H1 (cell line): ENCODE measurements at regions not wholly inside any gene's neighbourhood (a gene's known extent, or its start where the extent isn't known, plus 50 kb on each side); places are given as distances from the start of the nearest gene placed in this dataset.
A peak's percentile ranks its signal among the peaks of the same experiment; 100 is the strongest.

ENCODE experiments used
- CTCF ChIA-PET: fragments of 300-600 bp; sonication (Branson Sonifier 250); formaldehyde crosslinking; loops from one replicate; lab custom pipeline; 2021; ENCODE audit not compliant: partially characterized antibody; lab: Charles Lee
- POLR2A ChIA-PET: fragments of 300-600 bp; sonication (Branson Sonifier 250); formaldehyde crosslinking; loops from one replicate; lab custom pipeline; 2021; ENCODE audit warnings: inconsistent platforms; ENCODE audit not compliant: partially characterized antibody; lab: Charles Lee
- DNase-seq, 2 experiments: peaks; one replicate each; pipeline versions ENCODE4 v3.0.0 to v3.0.0-alpha.2; 2010 to 2022; ENCODE audit warnings: low spot score in 2 of 2, low read depth in 1 of 2, mixed read lengths in 1 of 2
- FAIRE-seq: peaks from 2 replicates; lab custom pipeline; 2011; peaks lifted over from hg19 to GRCh38; lab: Jason Lieb, UNC
- H2AFZ ChIP-seq: 2 replicates; pipeline ENCODE4 v1.8.1; 2012; ENCODE audit warnings: low read length, inconsistent platforms
- H2AK5ac ChIP-seq: 2 replicates; pipeline ENCODE4 v1.6.1; 2013; ENCODE audit warnings: low read depth, low read length
- H2BK120ac ChIP-seq: replicated peaks from 2 replicates; pipeline ENCODE3; 2013; ENCODE audit warnings: low read depth, low read length, inconsistent platforms
- H2BK12ac ChIP-seq: 2 replicates; pipeline ENCODE4 v1.6.1; 2013; ENCODE audit warnings: low read depth, low read length
- H2BK15ac ChIP-seq: 2 replicates; pipeline ENCODE4 v1.6.1; 2013; ENCODE audit warnings: low read length
- H2BK20ac ChIP-seq: 2 replicates; pipeline ENCODE4 v1.6.1; 2013; ENCODE audit warnings: low read length
- H2BK5ac ChIP-seq: 2 replicates; pipeline ENCODE4 v1.6.1; 2013; ENCODE audit warnings: low read depth, low read length
- H3K14ac ChIP-seq: 2 replicates; pipeline ENCODE4 v1.6.1; 2013; ENCODE audit warnings: inconsistent platforms; ENCODE audit not compliant: insufficient read length
- H3K18ac ChIP-seq: 2 replicates; pipeline ENCODE4 v1.6.1; 2013; ENCODE audit warnings: low read length; ENCODE audit errors: extremely low read depth
- H3K23ac ChIP-seq: 2 replicates; pipeline ENCODE4 v1.6.1; 2013; ENCODE audit warnings: inconsistent platforms; ENCODE audit not compliant: insufficient read length
- H3K23me2 ChIP-seq: 2 replicates; pipeline ENCODE4 v1.6.1; 2013; ENCODE audit warnings: low read depth, low read length
- H3K27ac ChIP-seq: 2 replicates; pipeline ENCODE4 v1.6.1; 2011; ENCODE audit warnings: low read depth, low read length, inconsistent platforms
- H3K27me3 ChIP-seq, 4 experiments: replicated peaks in 1 of 4; 1 replicate in 1 of 4; 2 replicates in 3 of 4; pipeline versions ENCODE4 v1.6.1 to v1.8.1; 2011 to 2013; ENCODE audit warnings: low read length in 3 of 4, mild to moderate bottlenecking in 3 of 4, inconsistent platforms in 2 of 4, mixed read lengths in 2 of 4, moderate library complexity in 1 of 4; ENCODE audit not compliant: control insufficient read depth in 3 of 4, insufficient read depth in 3 of 4; ENCODE audit errors: extremely low read depth in 1 of 4
- H3K36me3 ChIP-seq, 4 experiments: 2 replicates each; pipeline versions ENCODE4 v1.6.1 to v1.8.1; 2011 to 2013; ENCODE audit warnings: mild to moderate bottlenecking in 4 of 4, low read length in 3 of 4, moderate library complexity in 2 of 4, control low read depth in 1 of 4, inconsistent platforms in 1 of 4; ENCODE audit not compliant: insufficient read depth in 4 of 4, control insufficient read depth in 2 of 4
- H3K4ac ChIP-seq: replicated peaks from 2 replicates; pipeline ENCODE3; 2013; ENCODE audit warnings: low read length, low read depth, mixed read lengths, inconsistent platforms; ENCODE audit not compliant: insufficient read length
- H3K4me1 ChIP-seq, 4 experiments: replicated peaks in 1 of 4; 1 replicate in 1 of 4; 2 replicates in 3 of 4; pipeline versions ENCODE4 v1.6.1 to v1.8.1; 2011 to 2013; ENCODE audit warnings: low read length in 3 of 4, inconsistent platforms in 2 of 4, mixed read lengths in 1 of 4; ENCODE audit not compliant: insufficient read depth in 4 of 4, control insufficient read depth in 3 of 4
- H3K4me2 ChIP-seq, 2 experiments: 2 replicates each; pipeline versions ENCODE4 v1.6.1 to v1.8.1; 2011 to 2013; ENCODE audit warnings: low read depth in 2 of 2, low read length in 2 of 2, control low read depth in 1 of 2, inconsistent platforms in 1 of 2, mild to moderate bottlenecking in 1 of 2; ENCODE audit not compliant: insufficient read depth in 1 of 2
- H3K4me3 ChIP-seq, 4 experiments: fragments of 200-600, 300-600 bp in 1 of 4; sonication (generic), shearing (Covaris generic), sonication (Bioruptor Twin) in 1 of 4; 2 replicates each; pipeline versions ENCODE4 v1.5.1 to v1.8.1; 2011 to 2016; ENCODE audit warnings: low read length in 4 of 4, low read depth in 3 of 4, control low read depth in 2 of 4, inconsistent platforms in 2 of 4, mild to moderate bottlenecking in 2 of 4, mixed read lengths in 1 of 4, moderate library complexity in 1 of 4; ENCODE audit not compliant: insufficient read depth in 2 of 4; ENCODE audit errors: extremely low read depth in 1 of 4
- H3K56ac ChIP-seq: replicated peaks from 2 replicates; pipeline ENCODE3; 2013; ENCODE audit warnings: low read depth, mild to moderate bottlenecking, mixed read lengths, low read length, inconsistent platforms; ENCODE audit not compliant: insufficient read length
- H3K79me1 ChIP-seq: 2 replicates; pipeline ENCODE4 v1.6.1; 2013; ENCODE audit warnings: low read depth, low read length, control low read depth
- H3K79me2 ChIP-seq, 2 experiments: 2 replicates each; pipeline versions ENCODE4 v1.6.1 to v1.8.1; 2012 to 2013; ENCODE audit warnings: low read length in 2 of 2, mild to moderate bottlenecking in 2 of 2, inconsistent platforms in 1 of 2; ENCODE audit not compliant: insufficient read depth in 2 of 2, control insufficient read depth in 1 of 2
- H3K9ac ChIP-seq, 4 experiments: replicated peaks in 1 of 4; 1 replicate in 1 of 4; 2 replicates in 3 of 4; pipeline versions ENCODE4 v1.6.1 to v1.8.1; 2011 to 2013; ENCODE audit warnings: low read depth in 3 of 4, low read length in 3 of 4, control low read depth in 2 of 4, mild to moderate bottlenecking in 2 of 4, moderate library complexity in 2 of 4, inconsistent platforms in 1 of 4; ENCODE audit errors: extremely low read depth in 1 of 4
- H3K9me3 ChIP-seq, 2 experiments: 2 replicates each; pipeline versions ENCODE4 v1.6.1 to v1.8.1; 2012 to 2013; ENCODE audit warnings: mild to moderate bottlenecking in 2 of 2, moderate library complexity in 2 of 2, control low read depth in 1 of 2, inconsistent platforms in 1 of 2, low read depth in 1 of 2, low read length in 1 of 2, mixed read lengths in 1 of 2; ENCODE audit not compliant: insufficient read depth in 2 of 2
- H4K20me1 ChIP-seq, 2 experiments: replicated peaks in 1 of 2; 2 replicates each; pipeline versions ENCODE3 to v1.8.1; 2011 to 2013; ENCODE audit warnings: inconsistent platforms in 2 of 2, low read length in 2 of 2, mild to moderate bottlenecking in 1 of 2; ENCODE audit not compliant: insufficient read depth in 2 of 2, control insufficient read depth in 1 of 2
- H4K5ac ChIP-seq: 2 replicates; pipeline ENCODE4 v1.6.1; 2013; ENCODE audit warnings: low read length, low read depth, mixed read lengths, inconsistent platforms; ENCODE audit not compliant: insufficient read length
- H4K8ac ChIP-seq: 2 replicates; pipeline ENCODE4 v1.8.0; 2013; ENCODE audit warnings: mild to moderate bottlenecking, moderate library complexity, low read length, inconsistent platforms; ENCODE audit not compliant: insufficient read depth; ENCODE audit errors: extremely low read depth
- H4K91ac ChIP-seq: replicated peaks from 2 replicates; pipeline ENCODE3; 2013; ENCODE audit warnings: low read length, mixed read lengths, inconsistent platforms; ENCODE audit not compliant: insufficient read length
- ASH2L ChIP-seq: fragments of 200-600, 300-600 bp; sonication (generic); IDR thresholded peaks from one replicate; pipeline ENCODE4 v1.7.1; 2017; ENCODE audit warnings: low read length
- BCL11A ChIP-seq, 2 experiments: IDR thresholded peaks; one replicate each; pipeline ENCODE4 v1.6.1; 2011; ENCODE audit warnings: low read depth in 2 of 2, low read length in 2 of 2, mild to moderate bottlenecking in 2 of 2
- CBX8 ChIP-seq: fragments of 300-800, 300-1000 bp; sonication (generic); IDR thresholded peaks from 2 replicates; pipeline ENCODE4 v1.7.1; 2016; ENCODE audit warnings: low read depth, low read length, borderline replicate concordance
- CHD1 ChIP-seq: IDR thresholded peaks from 2 replicates; pipeline ENCODE4 v1.6.1; 2012; ENCODE audit warnings: low read depth, low read length, improper control_type of control experiment
- EZH2 ChIP-seq: fragments of 200-600 bp; sonication (generic); IDR thresholded peaks from 2 replicates; pipeline ENCODE4 v1.7.1; 2012; ENCODE audit warnings: low read depth, mild to moderate bottlenecking, moderate library complexity, low read length, inconsistent platforms; ENCODE audit not compliant: severe bottlenecking
- GTF2F1 ChIP-seq: IDR thresholded peaks from 2 replicates; pipeline ENCODE4 v1.6.1; 2012; ENCODE audit warnings: low read depth, low read length, improper control_type of control experiment, borderline replicate concordance
- MAFK ChIP-seq: IDR thresholded peaks from 2 replicates; pipeline ENCODE4 v1.6.1; 2012; ENCODE audit warnings: low read depth, mild to moderate bottlenecking, improper control_type of control experiment, low read length
- POLR2A ChIP-seq, 2 experiments: IDR thresholded peaks; 1 replicate in 1 of 2; 2 replicates in 1 of 2; pipeline ENCODE4 v1.6.1; 2011; ENCODE audit warnings: low read depth in 2 of 2, low read length in 2 of 2, mild to moderate bottlenecking in 2 of 2; ENCODE audit errors: control extremely low read depth in 1 of 2
- RFX5 ChIP-seq: IDR thresholded peaks from 2 replicates; pipeline ENCODE4 v1.6.1; 2011; ENCODE audit warnings: low read depth, low read length, improper control_type of control experiment, borderline replicate concordance
- TAF1 ChIP-seq: IDR thresholded peaks from 2 replicates; pipeline ENCODE4 v1.6.1; 2011; ENCODE audit warnings: mild to moderate bottlenecking, low read depth, low read length
- TAF7 ChIP-seq: optimal IDR thresholded peaks from 2 replicates; pipeline ENCODE3; 2011; ENCODE audit warnings: low read depth, mild to moderate bottlenecking, inconsistent platforms, low read length, moderate library complexity, borderline replicate concordance
- WGBS, 2 experiments: shearing (Covaris generic) in 1 of 2; methylation state at CpG; one replicate each; pipeline versions ENCODE4 v1.1.6 to v1.1.7; 2013 to 2015; ENCODE audit warnings: low lambda C conversion rate in 2 of 2, mixed read lengths in 2 of 2, inconsistent platforms in 1 of 2, low coverage in 1 of 2, missing lambda C conversion rate in 1 of 2; ENCODE audit not compliant: insufficient replicate concordance in 2 of 2, insufficient coverage in 1 of 2, insufficient read length in 1 of 2; ENCODE audit errors: extremely low coverage in 1 of 2, missing lambda C conversion rate in 1 of 2; 5-methylcytosine and 5-hydroxymethylcytosine counted together
- TF ChIP-seq, protein P1 (sequence below): IDR thresholded peaks from 2 replicates; pipeline ENCODE4 v1.6.1; 2012; ENCODE audit warnings: inconsistent platforms
- TF ChIP-seq, protein P2 (sequence below): IDR thresholded peaks from 2 replicates; pipeline ENCODE4 v1.6.1; 2011; ENCODE audit warnings: low read length, improper control_type of control experiment

DNA sequence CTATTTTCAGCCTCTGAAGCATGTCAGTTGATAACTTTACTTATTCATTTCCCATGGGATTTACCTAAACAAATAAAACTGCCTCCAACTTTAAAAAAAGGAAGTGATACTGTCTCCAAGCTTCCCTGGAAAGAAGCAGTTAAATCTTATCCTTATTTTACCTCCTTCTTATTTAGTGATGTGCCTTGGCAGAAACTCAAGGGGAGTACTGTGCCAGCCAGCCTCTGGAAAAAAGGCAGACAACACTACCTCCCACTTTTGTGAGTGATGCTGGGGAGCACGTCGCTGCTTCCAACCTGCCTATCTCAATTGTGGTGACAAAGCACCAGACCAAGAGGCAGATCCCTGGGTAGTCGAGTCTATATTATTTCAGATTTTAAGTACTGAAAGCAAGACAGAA lies 765.6 kb downstream of the DIAPH3 start:
- CTCF ChIA-PET: interaction anchor here (1.1 to 1.7 kb wide), 5 partner anchors 11 to 135 kb away, joined by 3 to 5 read pairs (median 3); no protein-coding TSS in a partner anchor
- H2BK5ac ChIP-seq: no peak overlapping the region
- no peaks in the 10 kb centered on the region for H4K20me1 ChIP-seq
- no peaks in the 10 kb centered on the region for H3K36me3 ChIP-seq
- no peak overlapping the region for H3K56ac ChIP-seq
- no peak for DNase-seq
- H2BK12ac ChIP-seq: no peak overlapping the region
- no peak overlapping the region for H3K14ac ChIP-seq
- no peaks in the 10 kb centered on the region for H3K79me1 ChIP-seq
- no peak overlapping the region for H2BK120ac ChIP-seq
- no peak overlapping the region; the same call in 1 of the 2 replicates for H3K18ac ChIP-seq
- no peak overlapping the region for H4K8ac ChIP-seq
- no peak overlapping the region for H3K4me3 ChIP-seq
- no peak overlapping the region for H2AK5ac ChIP-seq
- POLR2A ChIA-PET: no interaction called here
- H2BK15ac ChIP-seq: no peak overlapping the region
- peak overlapping the region; percentile 59; the same call in 1 of the 2 replicates for H2AFZ ChIP-seq
- peaks cover 0 to 4% (median 0%) of the 10 kb centered on the region in 4 experiments; a peak in 1 of 7 replicates for H3K4me1 ChIP-seq
- H3K9me3 ChIP-seq: no peaks in the 10 kb centered on the region
- H2BK20ac ChIP-seq: no peak overlapping the region
- H3K23ac ChIP-seq: no peak overlapping the region
- no peaks in the 10 kb centered on the region for H3K23me2 ChIP-seq
- no peak overlapping the region for H4K5ac ChIP-seq
- H4K91ac ChIP-seq: no peak overlapping the region
- H3K27me3 ChIP-seq: no peaks in the 10 kb centered on the region
- H3K4ac ChIP-seq: no peak overlapping the region
- no peak overlapping the region for H3K4me2 ChIP-seq
- no peaks in the 10 kb centered on the region for H3K79me2 ChIP-seq
- no peak overlapping the region for H3K9ac ChIP-seq
- no peak overlapping the region for H3K27ac ChIP-seq
- 88% methylated on average over 3 of the region's 3 CpGs; no CpG with 5 or more reads in 1 of the 2 experiments for WGBS, 2 experiments
- no peak for FAIRE-seq
- no peak for TF ChIP-seq ASH2L
- TF ChIP-seq EZH2: no peak
- TF ChIP-seq, protein P1, sequence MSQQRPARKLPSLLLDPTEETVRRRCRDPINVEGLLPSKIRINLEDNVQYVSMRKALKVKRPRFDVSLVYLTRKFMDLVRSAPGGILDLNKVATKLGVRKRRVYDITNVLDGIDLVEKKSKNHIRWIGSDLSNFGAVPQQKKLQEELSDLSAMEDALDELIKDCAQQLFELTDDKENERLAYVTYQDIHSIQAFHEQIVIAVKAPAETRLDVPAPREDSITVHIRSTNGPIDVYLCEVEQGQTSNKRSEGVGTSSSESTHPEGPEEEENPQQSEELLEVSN: no peak
- TF ChIP-seq BCL11A (IDR thresholded peaks at IDR 0.05; ENCODE audit: low read depth in 2 of 2, low read length in 2 of 2): no peak
- no peak for TF ChIP-seq TAF1
- no peak for TF ChIP-seq CHD1
- TF ChIP-seq MAFK: no peak
- TF ChIP-seq, protein P2, sequence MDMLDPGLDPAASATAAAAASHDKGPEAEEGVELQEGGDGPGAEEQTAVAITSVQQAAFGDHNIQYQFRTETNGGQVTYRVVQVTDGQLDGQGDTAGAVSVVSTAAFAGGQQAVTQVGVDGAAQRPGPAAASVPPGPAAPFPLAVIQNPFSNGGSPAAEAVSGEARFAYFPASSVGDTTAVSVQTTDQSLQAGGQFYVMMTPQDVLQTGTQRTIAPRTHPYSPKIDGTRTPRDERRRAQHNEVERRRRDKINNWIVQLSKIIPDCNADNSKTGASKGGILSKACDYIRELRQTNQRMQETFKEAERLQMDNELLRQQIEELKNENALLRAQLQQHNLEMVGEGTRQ: no peak
- TF ChIP-seq CBX8: no peak
- no peak for TF ChIP-seq TAF7
- no peak for TF ChIP-seq POLR2A (IDR thresholded peaks at IDR 0.05; ENCODE audit: control extremely low read depth in 1 of 2, low read depth in 2 of 2, low read length in 2 of 2)
- no peak for TF ChIP-seq GTF2F1
- no peak for TF ChIP-seq RFX5
